Endothelial cell of umbilical vein (primary cell): ENCODE measurements at regions not wholly inside any gene's neighbourhood (a gene's known extent, or its start where the extent isn't known, plus 50 kb on each side); places are given as distances from the start of the nearest gene placed in this dataset.

Experiments used
- EZH2 ChIP-seq: IDR thresholded peaks from 2 replicates; pipeline ENCODE4 v1.6.1; 2012; ENCODE audit warnings: borderline replicate concordance, low read depth, mild to moderate bottlenecking, moderate library complexity, low read length, inconsistent platforms; ENCODE audit not compliant: severe bottlenecking
- FOS ChIP-seq: IDR thresholded peaks from 2 replicates; pipeline ENCODE4 v1.6.1; 2011; ENCODE audit warnings: mild to moderate bottlenecking, low read length, moderate library complexity, borderline replicate concordance; ENCODE audit not compliant: insufficient read depth
- JUN ChIP-seq: IDR thresholded peaks from 2 replicates; pipeline ENCODE4 v1.6.1; 2011; ENCODE audit warnings: borderline replicate concordance, low read depth; ENCODE audit not compliant: insufficient read length, insufficient read depth
- MYC ChIP-seq: IDR thresholded peaks from one replicate; pipeline ENCODE4 v1.6.1; 2011; ENCODE audit warnings: mild to moderate bottlenecking, low read depth, low read length
- POLR2A ChIP-seq: IDR thresholded peaks from 2 replicates; pipeline ENCODE4 v1.6.1; 2012; ENCODE audit warnings: low read depth, mild to moderate bottlenecking, control low read depth, low read length
- POLR2AphosphoS5 ChIP-seq: IDR thresholded peaks from 2 replicates; pipeline ENCODE4 v1.6.1; 2012; ENCODE audit warnings: low read depth, mild to moderate bottlenecking, control low read depth, low read length, moderate library complexity; ENCODE audit not compliant: insufficient read depth
- TF ChIP-seq, protein P1 (sequence below), 2 donors: IDR thresholded peaks; 1 replicate in 1 of 2; 2 replicates in 1 of 2; pipeline ENCODE4 v1.5.1; 2011; ENCODE audit warnings: low read length in 2 of 2, mild to moderate bottlenecking in 2 of 2, moderate library complexity in 2 of 2, control low read depth in 1 of 2, inconsistent platforms in 1 of 2, low read depth in 1 of 2; ENCODE audit not compliant: insufficient read depth in 1 of 2; ENCODE audit errors: extremely low read depth in 1 of 2
- TF ChIP-seq, protein P2 (sequence below): IDR thresholded peaks from 2 replicates; pipeline ENCODE4 v1.6.1; 2011; ENCODE audit not compliant: insufficient read depth, insufficient read length

DNA sequence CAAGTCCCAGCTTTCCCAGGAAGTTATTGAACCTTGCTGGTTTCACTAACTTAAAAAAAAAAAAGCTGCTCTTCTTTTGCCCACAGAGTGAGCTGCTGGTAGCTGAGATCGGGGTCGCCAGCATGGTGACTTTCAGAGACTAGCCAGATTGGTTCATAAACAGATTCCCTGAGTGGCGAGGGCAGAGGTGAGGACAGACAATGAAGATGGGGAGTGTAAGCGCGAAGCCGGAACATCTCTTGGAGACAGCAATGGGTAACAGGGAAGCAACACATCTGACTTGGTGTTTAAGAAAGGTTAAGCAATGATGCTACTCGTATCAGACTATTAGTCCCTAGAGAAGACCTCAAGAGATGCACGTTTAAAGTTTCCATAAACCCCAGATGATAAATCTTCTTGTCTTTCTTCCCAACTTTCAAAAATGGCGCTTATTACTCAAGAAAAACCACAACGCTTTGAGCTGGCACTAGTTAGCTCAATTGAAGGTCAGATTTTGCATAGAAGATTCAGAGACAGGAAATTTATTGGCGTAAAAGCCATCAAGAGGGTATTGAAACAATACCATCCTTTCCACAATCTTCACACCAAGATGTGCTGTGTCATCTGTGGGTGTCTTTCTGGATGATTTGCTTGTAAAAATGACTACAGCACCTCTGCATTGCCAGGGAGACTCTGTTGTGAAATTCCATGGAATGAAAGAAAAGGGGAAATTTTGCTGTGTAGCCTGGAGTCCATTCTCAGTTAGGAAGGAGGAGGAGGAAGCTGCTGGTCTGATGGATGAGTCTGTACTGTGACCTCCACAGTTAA lies 193.1 kb upstream of the CXCR4 start:
- TF ChIP-seq POLR2A (no peak), FOS (no peak), EZH2 (no peak), JUN (no peak), POLR2AphosphoS5 (no peak), MYC (no peak)
- TF ChIP-seq, protein P1, sequence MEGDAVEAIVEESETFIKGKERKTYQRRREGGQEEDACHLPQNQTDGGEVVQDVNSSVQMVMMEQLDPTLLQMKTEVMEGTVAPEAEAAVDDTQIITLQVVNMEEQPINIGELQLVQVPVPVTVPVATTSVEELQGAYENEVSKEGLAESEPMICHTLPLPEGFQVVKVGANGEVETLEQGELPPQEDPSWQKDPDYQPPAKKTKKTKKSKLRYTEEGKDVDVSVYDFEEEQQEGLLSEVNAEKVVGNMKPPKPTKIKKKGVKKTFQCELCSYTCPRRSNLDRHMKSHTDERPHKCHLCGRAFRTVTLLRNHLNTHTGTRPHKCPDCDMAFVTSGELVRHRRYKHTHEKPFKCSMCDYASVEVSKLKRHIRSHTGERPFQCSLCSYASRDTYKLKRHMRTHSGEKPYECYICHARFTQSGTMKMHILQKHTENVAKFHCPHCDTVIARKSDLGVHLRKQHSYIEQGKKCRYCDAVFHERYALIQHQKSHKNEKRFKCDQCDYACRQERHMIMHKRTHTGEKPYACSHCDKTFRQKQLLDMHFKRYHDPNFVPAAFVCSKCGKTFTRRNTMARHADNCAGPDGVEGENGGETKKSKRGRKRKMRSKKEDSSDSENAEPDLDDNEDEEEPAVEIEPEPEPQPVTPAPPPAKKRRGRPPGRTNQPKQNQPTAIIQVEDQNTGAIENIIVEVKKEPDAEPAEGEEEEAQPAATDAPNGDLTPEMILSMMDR (IDR thresholded peaks at IDR 0.05; ENCODE audit: extremely low read depth in 1 of 2, insufficient read depth in 1 of 2, low read depth in 1 of 2, low read length in 2 of 2): no peak
- TF ChIP-seq, protein P2, sequence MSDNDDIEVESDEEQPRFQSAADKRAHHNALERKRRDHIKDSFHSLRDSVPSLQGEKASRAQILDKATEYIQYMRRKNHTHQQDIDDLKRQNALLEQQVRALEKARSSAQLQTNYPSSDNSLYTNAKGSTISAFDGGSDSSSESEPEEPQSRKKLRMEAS: no peak
